PFSK-1 (cell line): ENCODE measurements at regions not wholly inside any gene's neighbourhood (a gene's known extent, or its start where the extent isn't known, plus 50 kb on each side); places are given as distances from the start of the nearest gene placed in this dataset.

Experiments
- FOXP2 ChIP-seq: optimal IDR thresholded peaks from 2 replicates; pipeline ENCODE3; 2011; ENCODE audit warnings: borderline replicate concordance, control low read depth, inconsistent platforms; ENCODE audit not compliant: insufficient read depth; ENCODE audit errors: extremely low read length, extremely low read depth
- POLR2AphosphoS5 ChIP-seq: IDR thresholded peaks from 2 replicates; pipeline ENCODE4 v1.6.1; 2012; ENCODE audit warnings: low read depth, mild to moderate bottlenecking, control low read depth, low read length, moderate library complexity
- REST ChIP-seq, 2 experiments: IDR thresholded peaks; 2 replicates each; pipeline versions ENCODE4 v1.6.1 to v1.8.0; 2011 to 2012; ENCODE audit warnings: low read depth in 2 of 2, low read length in 2 of 2, control low read depth in 1 of 2, inconsistent platforms in 1 of 2, mild to moderate bottlenecking in 1 of 2, moderate library complexity in 1 of 2; ENCODE audit not compliant: insufficient read depth in 1 of 2
- TAF1 ChIP-seq: IDR thresholded peaks from 2 replicates; pipeline ENCODE4 v1.6.1; 2012; ENCODE audit warnings: low read length, control low read depth, borderline replicate concordance; ENCODE audit not compliant: insufficient read depth

GRCh38 chr7:51619880-51620279 lies 303.3 kb upstream of the COBL start:
- TF ChIP-seq FOXP2 = no peak
- no peak for TF ChIP-seq POLR2AphosphoS5
- no peak for TF ChIP-seq REST (IDR thresholded peaks at IDR 0.05; ENCODE audit: insufficient read depth in 1 of 2, low read depth in 2 of 2, low read length in 2 of 2)
- no peak for TF ChIP-seq TAF1
